ENCODE measurements at regions not wholly inside any gene's neighbourhood (a gene's known extent, or its start where the extent isn't known, plus 50 kb on each side); places are given as distances from the start of the nearest gene placed in this dataset.

- TF ChIP-seq CTCF (IDR thresholded peaks at IDR 0.05) (no peak), POLR2A (IDR thresholded peaks at IDR 0.05) (no peak), POLR2AphosphoS5 (IDR thresholded peaks at IDR 0.05) (no peak), EP300 (IDR thresholded peaks at IDR 0.05) (no peak)
Measured at GRCh38 chr7:68087401-68087800, 1090.8 kb downstream of the TYW1 start.

All from gastroesophageal sphincter (tissue), 3 donors.